H1 (cell line): ENCODE measurements at regions not wholly inside any gene's neighbourhood (a gene's known extent, or its start where the extent isn't known, plus 50 kb on each side); places are given as distances from the start of the nearest gene placed in this dataset.

Experiments used
- CTCF ChIA-PET: fragments of 300-600 bp; sonication (Branson Sonifier 250); formaldehyde crosslinking; loops from one replicate; lab custom pipeline; 2021; ENCODE audit not compliant: partially characterized antibody; lab: Charles Lee
- POLR2A ChIA-PET: fragments of 300-600 bp; sonication (Branson Sonifier 250); formaldehyde crosslinking; loops from one replicate; lab custom pipeline; 2021; ENCODE audit warnings: inconsistent platforms; ENCODE audit not compliant: partially characterized antibody; lab: Charles Lee
- DNase-seq, 2 experiments: peaks; one replicate each; pipeline versions ENCODE4 v3.0.0 to v3.0.0-alpha.2; 2010 to 2022; ENCODE audit warnings: low spot score in 2 of 2, low read depth in 1 of 2, mixed read lengths in 1 of 2
- FAIRE-seq: peaks from 2 replicates; lab custom pipeline; 2011; peaks lifted over from hg19 to GRCh38; lab: Jason Lieb, UNC
- H2AFZ ChIP-seq: 2 replicates; pipeline ENCODE4 v1.8.1; 2012; ENCODE audit warnings: low read length, inconsistent platforms
- H2AK5ac ChIP-seq: 2 replicates; pipeline ENCODE4 v1.6.1; 2013; ENCODE audit warnings: low read depth, low read length
- H2BK120ac ChIP-seq: replicated peaks from 2 replicates; pipeline ENCODE3; 2013; ENCODE audit warnings: low read depth, low read length, inconsistent platforms
- H2BK12ac ChIP-seq: 2 replicates; pipeline ENCODE4 v1.6.1; 2013; ENCODE audit warnings: low read depth, low read length
- H2BK15ac ChIP-seq: 2 replicates; pipeline ENCODE4 v1.6.1; 2013; ENCODE audit warnings: low read length
- H2BK20ac ChIP-seq: 2 replicates; pipeline ENCODE4 v1.6.1; 2013; ENCODE audit warnings: low read length
- H2BK5ac ChIP-seq: 2 replicates; pipeline ENCODE4 v1.6.1; 2013; ENCODE audit warnings: low read depth, low read length
- H3K14ac ChIP-seq: 2 replicates; pipeline ENCODE4 v1.6.1; 2013; ENCODE audit warnings: inconsistent platforms; ENCODE audit not compliant: insufficient read length
- H3K18ac ChIP-seq: 2 replicates; pipeline ENCODE4 v1.6.1; 2013; ENCODE audit warnings: low read length; ENCODE audit errors: extremely low read depth
- H3K23ac ChIP-seq: 2 replicates; pipeline ENCODE4 v1.6.1; 2013; ENCODE audit warnings: inconsistent platforms; ENCODE audit not compliant: insufficient read length
- H3K23me2 ChIP-seq: 2 replicates; pipeline ENCODE4 v1.6.1; 2013; ENCODE audit warnings: low read depth, low read length
- H3K27ac ChIP-seq: 2 replicates; pipeline ENCODE4 v1.6.1; 2011; ENCODE audit warnings: low read depth, low read length, inconsistent platforms
- H3K27me3 ChIP-seq, 4 experiments: replicated peaks in 1 of 4; 1 replicate in 1 of 4; 2 replicates in 3 of 4; pipeline versions ENCODE4 v1.6.1 to v1.8.1; 2011 to 2013; ENCODE audit warnings: low read length in 3 of 4, mild to moderate bottlenecking in 3 of 4, inconsistent platforms in 2 of 4, mixed read lengths in 2 of 4, moderate library complexity in 1 of 4; ENCODE audit not compliant: control insufficient read depth in 3 of 4, insufficient read depth in 3 of 4; ENCODE audit errors: extremely low read depth in 1 of 4
- H3K36me3 ChIP-seq, 4 experiments: 2 replicates each; pipeline versions ENCODE4 v1.6.1 to v1.8.1; 2011 to 2013; ENCODE audit warnings: mild to moderate bottlenecking in 4 of 4, low read length in 3 of 4, moderate library complexity in 2 of 4, control low read depth in 1 of 4, inconsistent platforms in 1 of 4; ENCODE audit not compliant: insufficient read depth in 4 of 4, control insufficient read depth in 2 of 4
- H3K4ac ChIP-seq: replicated peaks from 2 replicates; pipeline ENCODE3; 2013; ENCODE audit warnings: low read length, low read depth, mixed read lengths, inconsistent platforms; ENCODE audit not compliant: insufficient read length
- H3K4me1 ChIP-seq, 4 experiments: replicated peaks in 1 of 4; 1 replicate in 1 of 4; 2 replicates in 3 of 4; pipeline versions ENCODE4 v1.6.1 to v1.8.1; 2011 to 2013; ENCODE audit warnings: low read length in 3 of 4, inconsistent platforms in 2 of 4, mixed read lengths in 1 of 4; ENCODE audit not compliant: insufficient read depth in 4 of 4, control insufficient read depth in 3 of 4
- H3K4me2 ChIP-seq, 2 experiments: 2 replicates each; pipeline versions ENCODE4 v1.6.1 to v1.8.1; 2011 to 2013; ENCODE audit warnings: low read depth in 2 of 2, low read length in 2 of 2, control low read depth in 1 of 2, inconsistent platforms in 1 of 2, mild to moderate bottlenecking in 1 of 2; ENCODE audit not compliant: insufficient read depth in 1 of 2
- H3K4me3 ChIP-seq, 4 experiments: fragments of 200-600, 300-600 bp in 1 of 4; sonication (generic), shearing (Covaris generic), sonication (Bioruptor Twin) in 1 of 4; 2 replicates each; pipeline versions ENCODE4 v1.5.1 to v1.8.1; 2011 to 2016; ENCODE audit warnings: low read length in 4 of 4, low read depth in 3 of 4, control low read depth in 2 of 4, inconsistent platforms in 2 of 4, mild to moderate bottlenecking in 2 of 4, mixed read lengths in 1 of 4, moderate library complexity in 1 of 4; ENCODE audit not compliant: insufficient read depth in 2 of 4; ENCODE audit errors: extremely low read depth in 1 of 4
- H3K56ac ChIP-seq: replicated peaks from 2 replicates; pipeline ENCODE3; 2013; ENCODE audit warnings: low read depth, mild to moderate bottlenecking, mixed read lengths, low read length, inconsistent platforms; ENCODE audit not compliant: insufficient read length
- H3K79me1 ChIP-seq: 2 replicates; pipeline ENCODE4 v1.6.1; 2013; ENCODE audit warnings: low read depth, low read length, control low read depth
- H3K79me2 ChIP-seq, 2 experiments: 2 replicates each; pipeline versions ENCODE4 v1.6.1 to v1.8.1; 2012 to 2013; ENCODE audit warnings: low read length in 2 of 2, mild to moderate bottlenecking in 2 of 2, inconsistent platforms in 1 of 2; ENCODE audit not compliant: insufficient read depth in 2 of 2, control insufficient read depth in 1 of 2
- H3K9ac ChIP-seq, 4 experiments: replicated peaks in 1 of 4; 1 replicate in 1 of 4; 2 replicates in 3 of 4; pipeline versions ENCODE4 v1.6.1 to v1.8.1; 2011 to 2013; ENCODE audit warnings: low read depth in 3 of 4, low read length in 3 of 4, control low read depth in 2 of 4, mild to moderate bottlenecking in 2 of 4, moderate library complexity in 2 of 4, inconsistent platforms in 1 of 4; ENCODE audit errors: extremely low read depth in 1 of 4
- H3K9me3 ChIP-seq, 2 experiments: 2 replicates each; pipeline versions ENCODE4 v1.6.1 to v1.8.1; 2012 to 2013; ENCODE audit warnings: mild to moderate bottlenecking in 2 of 2, moderate library complexity in 2 of 2, control low read depth in 1 of 2, inconsistent platforms in 1 of 2, low read depth in 1 of 2, low read length in 1 of 2, mixed read lengths in 1 of 2; ENCODE audit not compliant: insufficient read depth in 2 of 2
- H4K20me1 ChIP-seq, 2 experiments: replicated peaks in 1 of 2; 2 replicates each; pipeline versions ENCODE3 to v1.8.1; 2011 to 2013; ENCODE audit warnings: inconsistent platforms in 2 of 2, low read length in 2 of 2, mild to moderate bottlenecking in 1 of 2; ENCODE audit not compliant: insufficient read depth in 2 of 2, control insufficient read depth in 1 of 2
- H4K5ac ChIP-seq: 2 replicates; pipeline ENCODE4 v1.6.1; 2013; ENCODE audit warnings: low read length, low read depth, mixed read lengths, inconsistent platforms; ENCODE audit not compliant: insufficient read length
- H4K8ac ChIP-seq: 2 replicates; pipeline ENCODE4 v1.8.0; 2013; ENCODE audit warnings: mild to moderate bottlenecking, moderate library complexity, low read length, inconsistent platforms; ENCODE audit not compliant: insufficient read depth; ENCODE audit errors: extremely low read depth
- H4K91ac ChIP-seq: replicated peaks from 2 replicates; pipeline ENCODE3; 2013; ENCODE audit warnings: low read length, mixed read lengths, inconsistent platforms; ENCODE audit not compliant: insufficient read length
- ASH2L ChIP-seq: fragments of 200-600, 300-600 bp; sonication (generic); IDR thresholded peaks from one replicate; pipeline ENCODE4 v1.7.1; 2017; ENCODE audit warnings: low read length
- CTBP2 ChIP-seq: IDR thresholded peaks from 2 replicates; pipeline ENCODE4 v1.7.0; 2011; ENCODE audit warnings: borderline replicate concordance, mild to moderate bottlenecking, moderate library complexity, mixed read lengths, low read length; ENCODE audit not compliant: insufficient read depth, insufficient read length
- EGR1 ChIP-seq: IDR thresholded peaks from 2 replicates; pipeline ENCODE4 v1.6.1; 2011; ENCODE audit warnings: low read depth, low read length, borderline replicate concordance
- EZH2 ChIP-seq: fragments of 200-600 bp; sonication (generic); IDR thresholded peaks from 2 replicates; pipeline ENCODE4 v1.7.1; 2012; ENCODE audit warnings: low read depth, mild to moderate bottlenecking, moderate library complexity, low read length, inconsistent platforms; ENCODE audit not compliant: severe bottlenecking
- GABPA ChIP-seq: IDR thresholded peaks from 2 replicates; pipeline ENCODE4 v1.6.1; 2011; ENCODE audit warnings: mild to moderate bottlenecking, low read length, moderate library complexity, borderline replicate concordance; ENCODE audit not compliant: insufficient read depth
- HDAC6 ChIP-seq: IDR thresholded peaks from one replicate; pipeline ENCODE4 v1.7.1; 2012; ENCODE audit warnings: low read depth, mild to moderate bottlenecking, inconsistent platforms, low read length, moderate library complexity
- JUN ChIP-seq: IDR thresholded peaks from 2 replicates; pipeline ENCODE4 v1.6.1; 2011; ENCODE audit warnings: low read depth, mild to moderate bottlenecking, improper control_type of control experiment, low read length
- MAFK ChIP-seq: IDR thresholded peaks from 2 replicates; pipeline ENCODE4 v1.6.1; 2012; ENCODE audit warnings: low read depth, mild to moderate bottlenecking, improper control_type of control experiment, low read length
- NRF1 ChIP-seq: IDR thresholded peaks from 2 replicates; pipeline ENCODE4 v1.6.1; 2011; ENCODE audit warnings: mild to moderate bottlenecking, low read depth, low read length, improper control_type of control experiment
- PHF8 ChIP-seq: fragments of 200-600 bp; sonication (generic); conservative IDR thresholded peaks from 2 replicates; pipeline ENCODE4 v1.7.1; 2012; ENCODE audit warnings: low read depth, mild to moderate bottlenecking, inconsistent platforms, low read length, moderate library complexity
- SAP30 ChIP-seq: fragments of 300-600 bp; sonication (generic); IDR thresholded peaks from 2 replicates; pipeline ENCODE4 v1.7.1; 2012; ENCODE audit warnings: low read length, moderate library complexity, mild to moderate bottlenecking, inconsistent platforms; ENCODE audit not compliant: insufficient read depth, insufficient replicate concordance
- TBP ChIP-seq: IDR thresholded peaks from 2 replicates; pipeline ENCODE4 v1.6.1; 2011; ENCODE audit warnings: low read depth, low read length, improper control_type of control experiment
- TEAD4 ChIP-seq: IDR thresholded peaks from 2 replicates; pipeline ENCODE4 v1.6.1; 2012; ENCODE audit warnings: low read depth, low read length, inconsistent platforms, mixed read lengths
- WGBS, 2 experiments: shearing (Covaris generic) in 1 of 2; methylation state at CpG; one replicate each; pipeline versions ENCODE4 v1.1.6 to v1.1.7; 2013 to 2015; ENCODE audit warnings: low lambda C conversion rate in 2 of 2, mixed read lengths in 2 of 2, inconsistent platforms in 1 of 2, low coverage in 1 of 2, missing lambda C conversion rate in 1 of 2; ENCODE audit not compliant: insufficient replicate concordance in 2 of 2, insufficient coverage in 1 of 2, insufficient read length in 1 of 2; ENCODE audit errors: extremely low coverage in 1 of 2, missing lambda C conversion rate in 1 of 2; 5-methylcytosine and 5-hydroxymethylcytosine counted together

GRCh38 chr6:1117530-1118286 lies 194.2 kb upstream of the FOXQ1 start:
- Histone ChIP-seq H3K9ac (no peak overlapping the region), H3K4ac (no peak overlapping the region), H3K18ac (no peak overlapping the region), H4K5ac (no peak overlapping the region), H2AK5ac (no peak overlapping the region), H3K23ac (no peak overlapping the region), H2BK20ac (no peak overlapping the region), H3K79me2 (no peaks in the 10 kb centered on the region), H4K91ac (no peak overlapping the region), H3K14ac (no peak overlapping the region), H3K23me2 (no peaks in the 10 kb centered on the region; the same call in 1 of the 2 replicates), H4K20me1 (no peaks in the 10 kb centered on the region), H3K9me3 (no peaks in the 10 kb centered on the region), H2AFZ (no peak overlapping the region), H3K4me1 (no peaks in the 10 kb centered on the region), H2BK15ac (no peak overlapping the region), H4K8ac (no peak overlapping the region), H2BK120ac (no peak overlapping the region), H3K27me3 (no peaks in the 10 kb centered on the region), H3K27ac (no peak overlapping the region), H3K4me2 (no peak overlapping the region), H3K56ac (no peak overlapping the region), H3K4me3 (no peak overlapping the region), H2BK12ac (no peak overlapping the region), H3K79me1 (no peaks in the 10 kb centered on the region), H2BK5ac (no peak overlapping the region), H3K36me3 (no peaks in the 10 kb centered on the region)
- ChIA-PET POLR2A (no interaction called here), CTCF (interaction anchor here (0.8 to 1.1 kb wide), 2 partner anchors 8 to 15 kb away, joined by 3 to 4 read pairs; no protein-coding TSS in a partner anchor)
- no peak for DNase-seq
- FAIRE-seq, result no peak
- WGBS, 2 experiments, result 88% methylated on average over 6 of the region's 6 CpGs; no CpG with 5 or more reads in 1 of the 2 experiments
- TF ChIP-seq CTBP2 (no peak), TBP (no peak), JUN (no peak), NRF1 (no peak), EGR1 (no peak), SAP30 (no peak), MAFK (no peak), EZH2 (no peak), ASH2L (no peak), GABPA (no peak), HDAC6 (no peak), PHF8 (no peak), TEAD4 (no peak)
